ENCODE measurements at regions not wholly inside any gene's neighbourhood (a gene's known extent, or its start where the extent isn't known, plus 50 kb on each side); places are given as distances from the start of the nearest gene placed in this dataset.

DNA sequence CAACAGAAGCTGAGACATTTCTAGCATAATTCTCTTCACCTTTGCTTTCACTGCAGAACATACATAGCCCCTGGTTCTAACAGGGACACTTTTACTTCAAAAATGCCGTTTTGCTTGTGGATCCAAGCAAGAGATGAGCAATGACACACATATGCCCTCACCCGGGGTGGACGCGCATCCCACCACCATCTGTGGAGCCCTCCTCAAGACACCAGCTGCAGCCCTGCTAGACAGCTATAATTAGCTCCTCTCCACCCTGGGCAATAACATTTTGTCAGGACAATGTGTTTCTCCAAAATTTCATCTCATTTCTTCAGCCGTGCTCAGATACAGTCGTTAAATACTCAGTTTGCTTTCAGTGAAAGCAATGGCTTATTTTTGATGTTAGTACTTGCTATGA lies 368.7 kb upstream of the RAB6C start:
- TF ChIP-seq, protein P1, sequence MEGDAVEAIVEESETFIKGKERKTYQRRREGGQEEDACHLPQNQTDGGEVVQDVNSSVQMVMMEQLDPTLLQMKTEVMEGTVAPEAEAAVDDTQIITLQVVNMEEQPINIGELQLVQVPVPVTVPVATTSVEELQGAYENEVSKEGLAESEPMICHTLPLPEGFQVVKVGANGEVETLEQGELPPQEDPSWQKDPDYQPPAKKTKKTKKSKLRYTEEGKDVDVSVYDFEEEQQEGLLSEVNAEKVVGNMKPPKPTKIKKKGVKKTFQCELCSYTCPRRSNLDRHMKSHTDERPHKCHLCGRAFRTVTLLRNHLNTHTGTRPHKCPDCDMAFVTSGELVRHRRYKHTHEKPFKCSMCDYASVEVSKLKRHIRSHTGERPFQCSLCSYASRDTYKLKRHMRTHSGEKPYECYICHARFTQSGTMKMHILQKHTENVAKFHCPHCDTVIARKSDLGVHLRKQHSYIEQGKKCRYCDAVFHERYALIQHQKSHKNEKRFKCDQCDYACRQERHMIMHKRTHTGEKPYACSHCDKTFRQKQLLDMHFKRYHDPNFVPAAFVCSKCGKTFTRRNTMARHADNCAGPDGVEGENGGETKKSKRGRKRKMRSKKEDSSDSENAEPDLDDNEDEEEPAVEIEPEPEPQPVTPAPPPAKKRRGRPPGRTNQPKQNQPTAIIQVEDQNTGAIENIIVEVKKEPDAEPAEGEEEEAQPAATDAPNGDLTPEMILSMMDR (IDR thresholded peaks at IDR 0.05) = no peak
- H3K27ac ChIP-seq = no peak overlapping the region

DNA sequence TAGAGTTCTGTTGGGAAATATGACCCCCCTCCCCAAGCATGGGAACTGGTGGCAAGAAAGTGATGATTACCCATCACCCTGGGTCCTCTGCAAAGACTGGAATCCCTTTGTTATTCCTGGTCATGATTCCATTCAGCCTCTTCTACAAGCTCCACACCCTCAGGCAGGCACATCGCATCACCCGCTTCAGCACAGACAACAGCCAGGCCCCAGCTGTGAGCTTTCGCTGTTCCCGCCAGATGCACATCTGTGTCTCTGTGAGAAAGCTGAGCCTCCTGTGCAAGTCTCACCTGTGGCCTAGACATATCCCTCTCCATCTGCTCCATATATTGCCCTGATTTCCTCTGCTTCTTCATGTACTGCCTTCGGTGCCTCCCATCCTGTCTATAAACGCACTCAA lies 368.0 kb upstream of the RAB6C start:
- no peak overlapping the region for H3K4me3 ChIP-seq
- DNase-seq (no peak), ATAC-seq (no peak)
- H3K9me3 ChIP-seq = no peaks in the 10 kb centered on the region
- intact Hi-C loops (cut with DNase I) = no loop called here
- no peaks in the 10 kb centered on the region for H3K36me3 ChIP-seq
- H3K27ac ChIP-seq = no peak overlapping the region
- H3K27me3 ChIP-seq = no peaks in the 10 kb centered on the region
- no peaks in the 10 kb centered on the region for H3K4me1 ChIP-seq
- TF ChIP-seq, protein P1 (IDR thresholded peaks at IDR 0.05) = no peak

More for the DNA sequence above, 368.7 kb upstream of the RAB6C start:
- Histone ChIP-seq H3K4me3 (no peak overlapping the region), H3K9me3 (no peaks in the 10 kb centered on the region), H3K27me3 (no peaks in the 10 kb centered on the region), H3K4me1 (no peaks in the 10 kb centered on the region), H3K36me3 (no peaks in the 10 kb centered on the region)
- ATAC-seq (no peak), DNase-seq (no peak)
- intact Hi-C loops (cut with DNase I) = no loop called here

GRCh38 chr2:129619471-129619870 lies 360.0 kb upstream of the RAB6C start:
- Histone ChIP-seq H3K4me3 (no peak overlapping the region), H3K36me3 (no peaks in the 10 kb centered on the region), H3K4me1 (no peaks in the 10 kb centered on the region), H3K27me3 (no peaks in the 10 kb centered on the region), H3K27ac (no peak overlapping the region), H3K9me3 (no peaks in the 10 kb centered on the region)
- TF ChIP-seq, protein P1 (IDR thresholded peaks at IDR 0.05) = no peak
- ATAC-seq (peak; percentile 26), DNase-seq (no peak)
- intact Hi-C loops (cut with DNase I) = no loop called here

GRCh38 chr2:129620411-129620810 lies 359.1 kb upstream of the RAB6C start:
- Histone ChIP-seq H3K36me3 (no peaks in the 10 kb centered on the region), H3K27ac (no peak overlapping the region), H3K4me3 (no peak overlapping the region), H3K4me1 (no peaks in the 10 kb centered on the region), H3K27me3 (no peaks in the 10 kb centered on the region), H3K9me3 (no peaks in the 10 kb centered on the region)
- TF ChIP-seq, protein P1 (IDR thresholded peaks at IDR 0.05) = no peak
- no peak for DNase-seq
- intact Hi-C loops (cut with DNase I) = no loop called here
- ATAC-seq = no peak

DNA sequence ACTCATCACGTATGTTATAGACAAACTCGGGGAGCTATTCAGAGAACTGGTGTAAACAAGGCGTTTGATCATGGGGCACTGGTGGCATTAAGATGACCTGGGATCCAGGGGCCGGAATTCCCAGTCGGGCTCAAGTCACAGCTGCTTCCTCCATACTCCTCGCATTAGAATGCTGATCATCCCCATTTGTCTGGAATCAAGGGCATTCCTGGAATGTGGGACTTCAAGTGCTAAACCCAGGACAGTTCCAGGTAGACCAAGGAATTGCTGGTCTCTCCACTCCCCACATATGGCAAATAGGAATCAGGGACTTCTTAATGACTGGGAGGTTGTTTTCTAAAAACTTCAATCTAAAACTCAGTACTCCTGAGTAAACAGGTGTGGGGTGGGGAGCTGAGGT lies 355.7 kb upstream of the RAB6C start:
- no peak for DNase-seq
- H3K27me3 ChIP-seq = no peaks in the 10 kb centered on the region
- no peaks in the 10 kb centered on the region for H3K9me3 ChIP-seq
- ATAC-seq = no peak
- no peak overlapping the region for H3K4me3 ChIP-seq
- TF ChIP-seq, protein P1 (IDR thresholded peaks at IDR 0.05) = no peak
- H3K27ac ChIP-seq = no peak overlapping the region
- no peaks in the 10 kb centered on the region for H3K36me3 ChIP-seq
- intact Hi-C loops (cut with DNase I) = no loop called here
- no peaks in the 10 kb centered on the region for H3K4me1 ChIP-seq

- no peak overlapping the region for H3K4me3 ChIP-seq
Measured at GRCh38 chr2:129627437-129627836, 352.0 kb upstream of the RAB6C start.

More at GRCh38 chr2:129627437-129627836, 352.0 kb upstream of the RAB6C start:
- TF ChIP-seq, protein P1 (IDR thresholded peaks at IDR 0.05) = no peak
- DNase-seq (no peak), ATAC-seq (no peak)
- no peak overlapping the region for H3K27ac ChIP-seq
- H3K9me3 ChIP-seq = no peaks in the 10 kb centered on the region
- H3K27me3 ChIP-seq = no peaks in the 10 kb centered on the region
- H3K36me3 ChIP-seq = no peaks in the 10 kb centered on the region
- H3K4me1 ChIP-seq = no peaks in the 10 kb centered on the region
- intact Hi-C loops (cut with DNase I) = no loop called here
